GM12892 (cell line): ENCODE measurements at regions not wholly inside any gene's neighbourhood (a gene's known extent, or its start where the extent isn't known, plus 50 kb on each side); places are given as distances from the start of the nearest gene placed in this dataset.

ENCODE experiments used
- DNase-seq: peaks from one replicate; pipeline ENCODE4 v3.0.0; 2011; ENCODE audit not compliant: insufficient read length
- FAIRE-seq: peaks from 2 replicates; lab custom pipeline; 2011; peaks lifted over from hg19 to GRCh38; lab: Jason Lieb, UNC
- POLR2A ChIP-seq: IDR thresholded peaks from 2 replicates; pipeline ENCODE4 v1.6.1; 2011; ENCODE audit warnings: low read depth, low read length, control low read depth
- POLR2AphosphoS5 ChIP-seq: IDR thresholded peaks from 2 replicates; pipeline ENCODE4 v1.6.1; 2011; ENCODE audit warnings: low read depth, low read length, control low read depth
- TAF1 ChIP-seq: IDR thresholded peaks from 2 replicates; pipeline ENCODE4 v1.6.1; 2011; ENCODE audit warnings: low read depth, mild to moderate bottlenecking, control low read depth, low read length, borderline replicate concordance

GRCh38 chr5:110345623-110346022, 380.8 kb downstream of the TMEM232 start:
- DNase-seq (no peak), FAIRE-seq (no peak)
- TF ChIP-seq POLR2AphosphoS5 (no peak), POLR2A (no peak), TAF1 (no peak)

- TF ChIP-seq POLR2A (no peak), POLR2AphosphoS5 (no peak), TAF1 (no peak)
- no peak for FAIRE-seq
Observed at GRCh38 chr5:110346893-110347358, 379.5 kb downstream of the TMEM232 start.

DNA sequence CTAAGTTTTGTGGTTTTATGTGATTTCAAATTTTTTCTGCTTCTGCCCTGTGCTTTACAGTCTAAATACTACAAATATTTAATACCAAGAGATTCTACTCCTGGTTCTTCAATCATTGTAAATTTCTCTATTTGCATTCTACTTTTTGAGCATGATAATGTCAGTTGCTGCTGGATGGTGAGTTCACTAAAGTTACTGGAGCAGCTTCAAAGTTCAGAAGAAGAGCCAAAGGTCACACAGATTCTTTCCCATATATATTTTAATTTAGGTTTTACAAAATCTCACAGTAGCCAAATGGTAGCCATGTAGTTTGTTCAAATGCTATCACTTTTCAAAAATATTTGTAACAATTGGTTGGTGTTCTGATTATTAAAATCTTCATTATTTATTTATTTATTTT, 378.7 kb downstream of the TMEM232 start:
- DNase-seq = no peak
- no peak for FAIRE-seq
- no peak for TF ChIP-seq TAF1
- no peak for TF ChIP-seq POLR2A
- TF ChIP-seq POLR2AphosphoS5 = no peak

More at GRCh38 chr5:110346893-110347358, 379.5 kb downstream of the TMEM232 start:
- DNase-seq = no peak

DNA sequence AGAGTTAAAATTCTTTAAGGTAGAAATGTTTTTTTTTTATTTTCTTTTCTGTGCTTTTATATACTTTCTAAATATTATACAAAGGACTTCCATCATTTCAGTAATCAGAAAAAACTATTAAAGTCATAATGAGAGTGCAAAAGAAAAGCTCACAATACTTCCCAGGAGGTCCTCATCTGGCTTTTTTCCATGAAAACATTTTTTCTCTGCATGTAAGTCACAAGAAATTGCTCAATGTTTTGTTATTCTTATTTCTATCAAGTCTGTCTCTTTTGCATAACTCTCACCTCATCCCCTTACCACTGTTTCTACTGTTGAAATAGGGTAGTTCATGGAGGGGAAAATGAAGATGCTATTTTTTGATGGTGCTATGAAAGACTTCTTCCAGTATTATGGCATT, 375.0 kb downstream of the TMEM232 start:
- DNase-seq = no peak
- no peak for FAIRE-seq
- no peak for TF ChIP-seq POLR2AphosphoS5
- TF ChIP-seq TAF1 = no peak
- TF ChIP-seq POLR2A = no peak

DNA sequence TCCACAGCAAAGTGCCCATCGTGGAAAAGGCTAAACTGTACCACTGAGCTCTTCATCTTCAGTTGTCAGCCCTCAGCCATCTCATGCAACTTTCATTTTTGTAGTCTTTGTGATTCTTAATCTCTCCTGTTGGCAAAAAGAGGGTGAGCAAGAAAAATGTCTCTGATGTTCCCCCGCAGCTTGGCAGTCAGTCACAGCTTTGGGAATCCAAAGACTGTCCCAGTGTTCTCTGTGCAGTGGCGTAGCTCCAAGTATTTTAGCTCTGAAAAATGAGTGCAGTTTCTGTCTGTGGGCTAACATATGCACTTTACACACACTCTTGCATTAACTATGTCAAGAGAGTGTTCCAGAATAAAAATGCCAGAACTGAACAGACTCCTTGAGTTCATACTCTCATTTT, 372.2 kb downstream of the TMEM232 start:
- FAIRE-seq (no peak), DNase-seq (no peak)
- TF ChIP-seq POLR2A (no peak), TAF1 (no peak), POLR2AphosphoS5 (no peak)

DNA sequence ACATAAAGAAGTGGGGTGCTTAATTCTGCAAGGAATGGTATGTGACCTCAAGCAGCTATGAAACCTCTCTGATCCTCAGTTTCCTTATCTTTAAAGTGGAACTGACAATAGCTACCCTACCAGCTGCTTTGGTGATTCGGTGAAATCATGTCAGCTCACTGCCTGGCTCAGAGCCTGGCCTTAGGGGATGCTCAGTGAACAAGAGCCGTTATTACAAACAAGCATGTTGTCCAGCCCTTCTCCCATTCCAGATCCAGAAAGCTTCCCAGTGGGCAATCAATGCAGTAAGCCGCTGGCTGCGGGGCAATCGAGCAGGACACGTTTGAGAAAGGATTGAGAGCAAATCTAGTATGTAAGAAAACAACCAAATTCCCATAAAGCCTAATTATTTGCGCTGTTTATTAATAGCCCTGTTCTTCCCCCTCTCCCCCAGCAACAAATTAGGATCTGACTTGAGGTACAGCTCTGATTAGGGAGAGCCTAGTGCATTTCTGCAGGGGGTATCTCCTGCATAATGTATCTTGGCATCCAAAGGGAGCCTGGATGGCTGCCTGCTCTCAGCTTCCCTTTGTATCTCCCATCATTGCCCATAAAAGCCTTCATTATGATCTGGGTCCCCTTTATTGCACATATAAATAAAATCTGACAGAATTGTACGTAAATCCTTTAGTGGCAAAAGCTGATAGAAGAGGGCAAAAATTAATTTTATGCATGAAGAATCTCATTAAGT, 371.4 kb downstream of the TMEM232 start:
- FAIRE-seq = no peak
- TF ChIP-seq POLR2A (no peak), POLR2AphosphoS5 (no peak), TAF1 (no peak)
- no peak for DNase-seq

- no peak for TF ChIP-seq TAF1
- no peak for TF ChIP-seq POLR2A
- no peak for TF ChIP-seq POLR2AphosphoS5
- FAIRE-seq = no peak
- DNase-seq = no peak
Observed at GRCh38 chr5:110356677-110357076, 369.8 kb downstream of the TMEM232 start.

DNA sequence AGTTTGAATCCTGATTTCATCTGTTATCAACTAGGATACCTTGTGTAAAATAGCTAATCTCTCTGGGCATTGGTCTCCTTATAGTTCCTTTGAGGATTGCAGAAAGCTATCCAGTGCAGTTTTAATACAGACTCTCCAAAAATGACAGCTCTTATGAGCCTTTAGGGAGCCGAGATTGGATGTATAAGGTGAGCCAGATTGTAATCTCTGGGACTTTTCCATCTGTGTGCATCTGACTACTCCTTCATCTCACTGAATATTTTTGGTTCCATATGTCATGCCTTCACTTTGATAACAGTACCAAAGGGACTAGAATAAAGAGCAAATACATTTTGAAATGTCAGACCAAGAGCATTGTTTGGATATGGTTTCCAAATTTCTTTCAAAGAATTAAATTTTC, 367.2 kb downstream of the TMEM232 start:
- DNase-seq (no peak), FAIRE-seq (no peak)
- TF ChIP-seq POLR2AphosphoS5 = no peak
- no peak for TF ChIP-seq POLR2A
- TF ChIP-seq TAF1 = no peak

DNA sequence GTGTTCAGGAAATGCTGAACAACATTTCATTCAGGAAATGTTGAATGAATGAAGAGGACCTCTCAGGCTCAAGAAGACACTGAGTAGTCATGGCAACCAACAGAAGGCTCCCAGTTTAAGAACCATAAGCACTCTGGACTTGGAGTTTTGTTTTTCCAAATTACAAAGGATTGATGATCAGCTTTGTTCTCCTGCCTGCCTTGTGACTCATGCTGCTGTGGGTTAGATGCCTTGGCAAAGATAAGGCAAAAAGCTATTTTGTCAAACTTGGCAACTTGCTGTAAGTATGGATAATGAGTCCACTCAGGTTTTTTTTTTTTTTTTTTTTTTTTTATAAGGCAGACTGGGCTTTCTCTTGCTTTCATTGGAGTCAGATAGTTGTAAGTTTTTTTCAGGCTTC, 365.0 kb downstream of the TMEM232 start:
- DNase-seq (no peak), FAIRE-seq (no peak)
- TF ChIP-seq TAF1 (no peak), POLR2A (no peak), POLR2AphosphoS5 (no peak)

GRCh38 chr5:110362261-110362660, 364.2 kb downstream of the TMEM232 start:
- DNase-seq = no peak
- FAIRE-seq = no peak

DNA sequence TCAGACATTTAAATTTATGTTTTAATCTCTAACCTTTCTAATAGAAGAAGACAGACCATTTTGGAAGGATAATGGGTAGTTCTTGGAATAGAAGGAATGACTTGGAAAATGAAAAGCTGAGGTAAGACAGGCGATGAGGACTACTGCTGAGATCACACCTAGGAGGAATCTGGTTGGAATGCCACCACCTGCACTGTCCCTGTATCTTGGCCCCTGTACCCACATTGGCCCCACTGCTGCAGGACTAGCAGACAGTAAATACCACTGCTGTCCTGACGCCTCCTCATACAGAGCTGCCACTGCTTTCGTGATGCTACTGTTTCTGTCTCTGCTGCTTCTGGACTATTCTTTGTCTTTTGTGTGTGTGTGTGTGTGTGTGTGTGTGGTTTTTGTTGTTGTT, 359.8 kb downstream of the TMEM232 start:
- DNase-seq (no peak), FAIRE-seq (no peak)
- TF ChIP-seq POLR2AphosphoS5 = no peak
- no peak for TF ChIP-seq TAF1
- TF ChIP-seq POLR2A = no peak

More at GRCh38 chr5:110362261-110362660, 364.2 kb downstream of the TMEM232 start:
- no peak for TF ChIP-seq TAF1
- TF ChIP-seq POLR2A = no peak
- no peak for TF ChIP-seq POLR2AphosphoS5
